ENCODE measurements at regions not wholly inside any gene's neighbourhood (a gene's known extent, or its start where the extent isn't known, plus 50 kb on each side); places are given as distances from the start of the nearest gene placed in this dataset.

DNA sequence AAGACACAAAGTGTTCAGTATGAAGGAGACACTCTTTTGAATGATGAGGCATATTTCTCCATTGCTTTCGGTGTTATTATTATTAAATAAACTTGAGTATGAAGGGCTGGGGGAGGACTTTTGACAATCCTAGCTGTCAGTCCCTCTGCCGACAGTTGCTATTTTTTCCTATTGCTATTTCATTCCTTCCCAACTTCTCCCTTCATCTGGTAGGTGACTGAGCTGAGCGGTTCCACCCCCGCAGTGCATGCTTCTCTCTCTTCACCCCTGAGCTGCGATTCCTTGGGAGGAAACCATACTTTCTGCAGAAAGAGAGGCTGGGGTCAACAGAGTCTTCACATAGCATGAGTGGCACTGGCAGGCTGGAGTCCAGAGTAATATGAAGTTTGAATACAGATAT is 261.2 kb upstream of the TAC1 start:
- DNase-seq (ENCODE audit: low spot score): no peak
- Histone ChIP-seq H2AFZ (no peak overlapping the region), H3K9me2 (replicated peaks; ENCODE audit: insufficient read depth) (no peaks in the 10 kb centered on the region), H3K36me3 (replicated peaks; ENCODE audit: insufficient read depth, low read depth) (no peaks in the 10 kb centered on the region), H3K4me3 (no peak overlapping the region), H3K4me2 (no peak overlapping the region), H3K4me1 (ENCODE audit: insufficient read depth) (no peaks in the 10 kb centered on the region), H3K27ac (no peak overlapping the region), H3K9me3 (ENCODE audit: low read depth) (no peaks in the 10 kb centered on the region), H3K27me3 (peaks cover 12% of the 10 kb centered on the region), H4K20me1 (ENCODE audit: insufficient read depth, poor library complexity, severe bottlenecking) (no peaks in the 10 kb centered on the region), H3K79me2 (no peaks in the 10 kb centered on the region)
- WGBS (ENCODE audit: low lambda C conversion rate, missing lambda C conversion rate): 95% methylated on average over 5 of the region's 5 CpGs
- TF ChIP-seq EZH2phosphoT487 (IDR thresholded peaks at IDR 0.05; ENCODE audit: low read depth, severe bottlenecking, unreplicated experiment) (no peak), EZH2 (IDR thresholded peaks at IDR 0.05; ENCODE audit: borderline replicate concordance) (no peak)
- TF ChIP-seq, protein P1, sequence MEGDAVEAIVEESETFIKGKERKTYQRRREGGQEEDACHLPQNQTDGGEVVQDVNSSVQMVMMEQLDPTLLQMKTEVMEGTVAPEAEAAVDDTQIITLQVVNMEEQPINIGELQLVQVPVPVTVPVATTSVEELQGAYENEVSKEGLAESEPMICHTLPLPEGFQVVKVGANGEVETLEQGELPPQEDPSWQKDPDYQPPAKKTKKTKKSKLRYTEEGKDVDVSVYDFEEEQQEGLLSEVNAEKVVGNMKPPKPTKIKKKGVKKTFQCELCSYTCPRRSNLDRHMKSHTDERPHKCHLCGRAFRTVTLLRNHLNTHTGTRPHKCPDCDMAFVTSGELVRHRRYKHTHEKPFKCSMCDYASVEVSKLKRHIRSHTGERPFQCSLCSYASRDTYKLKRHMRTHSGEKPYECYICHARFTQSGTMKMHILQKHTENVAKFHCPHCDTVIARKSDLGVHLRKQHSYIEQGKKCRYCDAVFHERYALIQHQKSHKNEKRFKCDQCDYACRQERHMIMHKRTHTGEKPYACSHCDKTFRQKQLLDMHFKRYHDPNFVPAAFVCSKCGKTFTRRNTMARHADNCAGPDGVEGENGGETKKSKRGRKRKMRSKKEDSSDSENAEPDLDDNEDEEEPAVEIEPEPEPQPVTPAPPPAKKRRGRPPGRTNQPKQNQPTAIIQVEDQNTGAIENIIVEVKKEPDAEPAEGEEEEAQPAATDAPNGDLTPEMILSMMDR (IDR thresholded peaks at IDR 0.05; ENCODE audit: poor library complexity): no peak

- Histone ChIP-seq H3K79me2 (no peaks in the 10 kb centered on the region), H3K9me3 (ENCODE audit: low read depth) (no peaks in the 10 kb centered on the region), H3K4me1 (ENCODE audit: insufficient read depth) (no peaks in the 10 kb centered on the region), H3K9me2 (replicated peaks; ENCODE audit: insufficient read depth) (no peaks in the 10 kb centered on the region), H3K4me2 (no peak overlapping the region), H4K20me1 (ENCODE audit: insufficient read depth, poor library complexity, severe bottlenecking) (no peaks in the 10 kb centered on the region), H3K27ac (no peak overlapping the region), H3K27me3 (peaks cover 12% of the 10 kb centered on the region), H3K4me3 (no peak overlapping the region), H3K36me3 (replicated peaks; ENCODE audit: insufficient read depth, low read depth) (no peaks in the 10 kb centered on the region), H2AFZ (no peak overlapping the region)
- 72% methylated on average over 3 of the region's 3 CpGs for WGBS (ENCODE audit: low lambda C conversion rate, missing lambda C conversion rate)
- DNase-seq (ENCODE audit: low spot score): no peak
- TF ChIP-seq, protein P1 (IDR thresholded peaks at IDR 0.05; ENCODE audit: poor library complexity): no peak
- TF ChIP-seq EZH2phosphoT487 (IDR thresholded peaks at IDR 0.05; ENCODE audit: low read depth, severe bottlenecking, unreplicated experiment) (no peak), EZH2 (IDR thresholded peaks at IDR 0.05; ENCODE audit: borderline replicate concordance) (no peak)
Observed at GRCh38 chr7:97471491-97471890, 260.4 kb upstream of the TAC1 start.

GRCh38 chr7:97479740-97480290 is 252.1 kb upstream of the TAC1 start:
- no peak for DNase-seq (ENCODE audit: low spot score)
- WGBS (ENCODE audit: low lambda C conversion rate, missing lambda C conversion rate): 23% methylated on average over 6 of the region's 6 CpGs
- Histone ChIP-seq H3K4me2 (no peak overlapping the region), H4K20me1 (ENCODE audit: insufficient read depth, poor library complexity, severe bottlenecking) (no peaks in the 10 kb centered on the region), H2AFZ (no peak overlapping the region), H3K4me3 (no peak overlapping the region), H3K36me3 (replicated peaks; ENCODE audit: insufficient read depth, low read depth) (no peaks in the 10 kb centered on the region), H3K27ac (no peak overlapping the region), H3K79me2 (no peaks in the 10 kb centered on the region), H3K27me3 (peaks cover 2% of the 10 kb centered on the region), H3K9me3 (ENCODE audit: low read depth) (no peaks in the 10 kb centered on the region), H3K9me2 (replicated peaks; ENCODE audit: insufficient read depth) (no peaks in the 10 kb centered on the region), H3K4me1 (ENCODE audit: insufficient read depth) (no peaks in the 10 kb centered on the region)
- TF ChIP-seq EZH2phosphoT487 (IDR thresholded peaks at IDR 0.05; ENCODE audit: low read depth, severe bottlenecking, unreplicated experiment): no peak
- TF ChIP-seq EZH2 (IDR thresholded peaks at IDR 0.05; ENCODE audit: borderline replicate concordance): no peak
- TF ChIP-seq, protein P1 (IDR thresholded peaks at IDR 0.05; ENCODE audit: poor library complexity): no peak

All from hepatocyte (in vitro differentiated cells).